PFSK-1 (cell line): ENCODE measurements at regions not wholly inside any gene's neighbourhood (a gene's known extent, or its start where the extent isn't known, plus 50 kb on each side); places are given as distances from the start of the nearest gene placed in this dataset.

ENCODE experiments used
- FOXP2 ChIP-seq: optimal IDR thresholded peaks from 2 replicates; pipeline ENCODE3; 2011; ENCODE audit warnings: borderline replicate concordance, control low read depth, inconsistent platforms; ENCODE audit not compliant: insufficient read depth; ENCODE audit errors: extremely low read length, extremely low read depth
- POLR2AphosphoS5 ChIP-seq: IDR thresholded peaks from 2 replicates; pipeline ENCODE4 v1.6.1; 2012; ENCODE audit warnings: low read depth, mild to moderate bottlenecking, control low read depth, low read length, moderate library complexity
- TAF1 ChIP-seq: IDR thresholded peaks from 2 replicates; pipeline ENCODE4 v1.6.1; 2012; ENCODE audit warnings: low read length, control low read depth, borderline replicate concordance; ENCODE audit not compliant: insufficient read depth
- TF ChIP-seq, protein P1 (sequence below), 2 experiments: IDR thresholded peaks; 2 replicates each; pipeline versions ENCODE4 v1.6.1 to v1.8.0; 2011 to 2012; ENCODE audit warnings: low read depth in 2 of 2, low read length in 2 of 2, control low read depth in 1 of 2, inconsistent platforms in 1 of 2, mild to moderate bottlenecking in 1 of 2, moderate library complexity in 1 of 2; ENCODE audit not compliant: insufficient read depth in 1 of 2

DNA sequence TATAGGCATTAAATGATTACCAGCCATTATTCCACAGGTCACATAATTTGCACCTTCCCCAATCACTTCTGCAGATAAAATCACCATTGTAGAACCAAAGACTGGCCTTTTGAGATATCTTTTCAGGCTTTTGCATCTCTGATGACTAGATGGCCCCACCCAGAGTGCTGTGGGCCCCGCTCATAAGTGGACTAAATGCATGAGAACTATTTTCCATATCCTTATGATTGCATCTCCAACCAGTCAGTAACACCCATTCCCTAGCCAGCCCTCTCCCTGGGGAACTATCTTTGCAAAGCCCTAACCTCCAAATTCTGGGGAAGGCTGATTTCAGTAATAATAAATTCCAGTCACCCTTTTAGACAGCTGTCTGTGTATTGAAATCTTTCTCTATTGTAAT, 53.5 kb upstream of the CDH9 start:
- TF ChIP-seq, protein P1, sequence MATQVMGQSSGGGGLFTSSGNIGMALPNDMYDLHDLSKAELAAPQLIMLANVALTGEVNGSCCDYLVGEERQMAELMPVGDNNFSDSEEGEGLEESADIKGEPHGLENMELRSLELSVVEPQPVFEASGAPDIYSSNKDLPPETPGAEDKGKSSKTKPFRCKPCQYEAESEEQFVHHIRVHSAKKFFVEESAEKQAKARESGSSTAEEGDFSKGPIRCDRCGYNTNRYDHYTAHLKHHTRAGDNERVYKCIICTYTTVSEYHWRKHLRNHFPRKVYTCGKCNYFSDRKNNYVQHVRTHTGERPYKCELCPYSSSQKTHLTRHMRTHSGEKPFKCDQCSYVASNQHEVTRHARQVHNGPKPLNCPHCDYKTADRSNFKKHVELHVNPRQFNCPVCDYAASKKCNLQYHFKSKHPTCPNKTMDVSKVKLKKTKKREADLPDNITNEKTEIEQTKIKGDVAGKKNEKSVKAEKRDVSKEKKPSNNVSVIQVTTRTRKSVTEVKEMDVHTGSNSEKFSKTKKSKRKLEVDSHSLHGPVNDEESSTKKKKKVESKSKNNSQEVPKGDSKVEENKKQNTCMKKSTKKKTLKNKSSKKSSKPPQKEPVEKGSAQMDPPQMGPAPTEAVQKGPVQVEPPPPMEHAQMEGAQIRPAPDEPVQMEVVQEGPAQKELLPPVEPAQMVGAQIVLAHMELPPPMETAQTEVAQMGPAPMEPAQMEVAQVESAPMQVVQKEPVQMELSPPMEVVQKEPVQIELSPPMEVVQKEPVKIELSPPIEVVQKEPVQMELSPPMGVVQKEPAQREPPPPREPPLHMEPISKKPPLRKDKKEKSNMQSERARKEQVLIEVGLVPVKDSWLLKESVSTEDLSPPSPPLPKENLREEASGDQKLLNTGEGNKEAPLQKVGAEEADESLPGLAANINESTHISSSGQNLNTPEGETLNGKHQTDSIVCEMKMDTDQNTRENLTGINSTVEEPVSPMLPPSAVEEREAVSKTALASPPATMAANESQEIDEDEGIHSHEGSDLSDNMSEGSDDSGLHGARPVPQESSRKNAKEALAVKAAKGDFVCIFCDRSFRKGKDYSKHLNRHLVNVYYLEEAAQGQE (IDR thresholded peaks at IDR 0.05; ENCODE audit: insufficient read depth in 1 of 2, low read depth in 2 of 2, low read length in 2 of 2): no peak
- TF ChIP-seq TAF1 (no peak), POLR2AphosphoS5 (no peak), FOXP2 (no peak)
